GM03348 (cell line): ENCODE measurements at regions not wholly inside any gene's neighbourhood (a gene's known extent, or its start where the extent isn't known, plus 50 kb on each side); places are given as distances from the start of the nearest gene placed in this dataset.

Experiments
- DNase-seq: peaks from one replicate; pipeline ENCODE4 v3.0.0; 2012; ENCODE audit warnings: low spot score

DNA sequence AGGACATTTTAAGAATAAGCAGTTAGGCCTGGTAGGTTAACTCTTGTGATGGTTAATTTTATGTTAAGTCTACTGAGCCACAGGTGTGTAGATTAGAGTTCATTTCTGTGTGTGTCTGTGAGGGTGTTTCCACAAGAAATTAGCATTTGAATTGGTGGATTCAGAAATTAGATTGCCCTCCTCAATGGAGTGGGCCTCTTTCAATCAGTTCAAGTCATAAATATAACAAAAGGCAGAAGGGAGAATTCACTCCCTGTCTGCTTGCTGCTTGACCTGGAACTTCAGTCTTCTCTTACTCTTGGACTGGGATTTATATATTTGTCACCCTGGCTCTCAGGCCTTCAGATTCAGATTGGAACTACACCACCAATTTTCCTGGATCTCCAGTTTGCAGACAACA is 55.3 kb upstream of the POM121L12 start:
- no peak for DNase-seq

DNA sequence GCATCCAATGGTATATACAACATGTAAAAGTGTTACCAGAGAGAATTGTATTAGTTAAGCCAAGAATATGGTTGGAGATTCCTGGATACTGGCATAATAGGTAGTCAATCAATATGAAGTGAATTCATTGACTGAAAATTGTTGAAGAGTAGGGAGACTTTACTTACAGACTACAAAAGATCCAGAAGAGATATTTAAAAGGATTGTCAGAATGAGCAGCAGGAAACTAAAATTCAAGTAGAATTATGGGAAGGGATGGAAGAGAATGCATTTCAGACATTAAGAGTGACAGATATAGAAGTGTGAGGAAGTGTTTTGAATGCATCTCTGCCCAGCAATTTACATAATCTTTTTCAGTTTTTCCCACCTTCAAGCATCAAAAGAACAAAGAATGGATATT is 62.3 kb upstream of the POM121L12 start:
- no peak for DNase-seq

DNA sequence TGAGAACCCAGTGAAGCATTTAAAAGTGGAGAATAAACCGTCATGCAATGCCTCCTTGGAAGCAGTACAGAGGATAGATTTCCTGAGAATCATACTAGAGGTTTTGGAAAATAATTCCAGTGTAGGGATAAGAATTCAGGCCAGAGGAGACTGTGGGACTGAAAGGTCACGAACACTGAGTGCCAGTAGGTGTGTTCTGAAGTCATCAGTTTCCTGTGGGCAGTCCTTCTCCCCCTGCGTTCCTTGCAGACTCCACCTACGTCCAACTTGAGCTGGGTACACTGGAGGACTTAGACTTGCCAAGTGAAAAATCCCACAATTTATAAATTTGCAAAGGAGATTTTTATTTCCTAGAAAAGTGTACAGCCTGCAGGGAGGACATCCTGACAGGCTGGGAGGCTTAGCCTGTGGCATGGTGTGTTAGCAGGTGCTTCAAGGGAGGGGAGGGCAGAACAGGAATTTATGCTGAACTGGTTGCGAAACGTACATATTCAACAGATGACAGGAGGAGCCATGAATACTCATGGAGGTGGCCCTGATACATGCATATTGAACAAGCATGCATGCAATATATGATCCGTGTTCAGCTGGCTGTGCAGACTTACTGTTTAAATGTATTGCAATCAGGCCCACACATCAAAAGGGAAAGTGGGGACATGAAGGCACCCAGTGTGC is 72.9 kb upstream of the POM121L12 start:
- no peak for DNase-seq

DNA sequence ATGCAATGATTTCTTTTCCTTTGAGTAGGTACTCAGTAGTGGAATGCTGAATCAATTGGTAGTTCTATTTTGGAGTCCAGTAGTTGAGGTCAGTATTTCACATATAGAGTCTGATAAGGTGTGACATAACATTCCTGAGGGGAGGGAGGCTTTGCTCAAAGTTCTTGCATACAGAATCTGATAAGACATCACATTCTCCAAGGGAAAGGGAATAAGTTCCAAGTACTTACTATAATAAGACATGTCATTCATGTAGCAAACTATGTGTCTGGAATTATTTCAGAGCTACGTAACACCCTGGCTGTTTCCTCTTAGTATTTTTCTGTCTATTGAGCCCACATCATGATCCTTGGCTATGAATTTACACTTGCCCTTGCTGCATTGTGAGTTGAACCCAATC is 74.3 kb upstream of the POM121L12 start:
- DNase-seq: no peak

DNA sequence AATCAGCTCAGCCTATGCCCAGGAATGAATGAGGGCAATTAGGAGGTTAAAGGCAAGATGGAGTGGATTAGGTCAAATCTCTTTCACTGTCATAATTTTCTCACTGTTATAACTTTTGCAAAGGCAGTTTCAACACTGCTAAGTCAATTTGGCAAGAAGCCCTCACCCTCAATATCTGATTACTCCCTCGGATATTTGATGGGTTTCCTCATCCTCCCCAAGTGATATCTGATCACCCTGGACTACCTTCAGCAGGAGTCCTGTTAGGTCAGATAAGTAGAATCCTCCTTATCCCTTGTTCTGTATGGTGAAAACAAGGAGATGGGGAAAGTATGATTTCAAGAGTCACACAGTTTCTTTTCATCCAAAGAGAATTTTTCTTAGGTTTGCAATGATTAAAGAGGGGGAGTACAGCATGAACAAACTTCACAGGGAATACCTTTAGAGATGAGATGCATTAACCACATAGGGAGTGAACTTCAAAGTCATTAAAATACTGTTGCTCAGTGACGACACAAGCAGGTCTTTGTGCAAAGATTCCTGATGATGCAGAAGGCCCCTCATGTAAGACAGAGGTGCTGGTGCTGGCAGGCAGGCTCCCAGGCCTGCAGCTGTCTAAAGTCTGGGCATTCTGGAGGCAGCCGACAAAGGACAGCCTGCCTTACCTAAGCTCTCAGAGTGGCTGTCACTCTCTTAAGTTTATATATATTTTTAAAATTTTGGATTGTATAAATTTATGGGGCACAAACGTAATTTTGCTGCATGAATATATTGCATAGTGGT is 75.4 kb upstream of the POM121L12 start:
- no peak for DNase-seq

DNA sequence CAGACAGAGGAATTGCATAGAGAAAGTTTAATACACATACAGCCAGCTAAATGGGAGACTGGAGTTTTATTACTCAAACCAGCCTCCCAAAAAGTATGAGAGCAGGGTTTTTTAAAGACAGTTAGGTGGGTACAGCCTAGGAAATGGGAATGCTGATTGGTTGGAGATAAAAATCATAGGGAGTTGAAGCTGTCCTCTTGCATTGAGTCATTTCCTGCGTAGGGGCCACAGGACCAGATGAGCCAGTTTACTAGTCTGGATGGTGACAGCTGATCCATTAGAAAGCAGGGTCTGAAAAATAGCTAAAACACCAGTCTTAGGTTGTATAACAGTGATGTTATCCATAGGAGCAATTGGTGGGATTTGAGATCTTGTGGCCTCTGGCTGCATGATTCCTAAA is 76.1 kb upstream of the POM121L12 start:
- no peak for DNase-seq

DNA sequence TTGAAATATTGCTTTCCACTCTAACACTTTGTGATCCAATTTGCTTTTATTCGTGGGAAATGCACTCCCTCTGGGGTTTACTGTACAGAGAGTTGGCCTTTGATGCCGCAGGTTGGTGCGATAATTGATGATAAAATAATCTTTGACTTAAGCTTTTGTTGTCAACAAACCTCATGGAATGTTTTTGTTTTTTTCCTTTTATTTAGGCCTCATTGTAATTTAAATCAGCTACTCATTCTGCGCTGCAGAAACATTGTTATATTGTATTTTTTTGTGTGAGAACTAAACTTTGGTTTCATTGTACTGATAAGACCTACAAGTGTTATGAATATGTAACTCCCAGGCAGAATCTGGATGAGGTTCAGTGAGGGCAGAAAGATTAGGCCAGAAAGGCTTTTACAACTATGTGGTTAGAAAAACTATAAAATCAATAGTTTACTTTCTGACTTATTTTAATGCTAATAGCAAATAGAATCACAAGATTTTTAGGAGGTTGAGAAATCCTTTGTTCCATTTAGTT is 76.8 kb upstream of the POM121L12 start:
- DNase-seq: no peak

DNA sequence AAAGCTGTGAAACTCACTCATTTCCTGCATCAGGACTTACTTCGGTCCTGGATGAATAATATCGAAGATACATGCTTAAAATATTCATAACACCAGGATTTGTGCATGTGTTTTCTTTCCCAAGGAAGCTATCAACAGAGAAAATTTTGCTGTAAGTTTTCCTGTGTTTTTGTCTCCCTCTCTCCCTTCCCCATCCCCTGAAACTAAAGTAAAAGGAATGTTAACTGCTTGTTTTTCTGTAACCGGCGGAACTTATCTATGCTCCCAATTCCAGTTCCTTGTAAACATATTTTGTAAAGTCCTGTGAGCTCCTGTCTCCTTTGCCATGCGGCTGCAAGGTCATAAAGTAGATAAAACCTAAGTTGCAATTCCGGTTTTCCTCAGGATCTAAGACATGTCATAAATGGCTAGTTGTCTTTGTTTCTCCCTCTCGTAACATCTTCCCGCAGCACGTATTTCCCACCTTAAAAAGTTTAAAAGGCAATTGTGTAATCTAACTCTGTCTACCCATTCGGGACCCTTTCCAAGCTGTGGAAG is 79.0 kb upstream of the POM121L12 start:
- no peak for DNase-seq

DNA sequence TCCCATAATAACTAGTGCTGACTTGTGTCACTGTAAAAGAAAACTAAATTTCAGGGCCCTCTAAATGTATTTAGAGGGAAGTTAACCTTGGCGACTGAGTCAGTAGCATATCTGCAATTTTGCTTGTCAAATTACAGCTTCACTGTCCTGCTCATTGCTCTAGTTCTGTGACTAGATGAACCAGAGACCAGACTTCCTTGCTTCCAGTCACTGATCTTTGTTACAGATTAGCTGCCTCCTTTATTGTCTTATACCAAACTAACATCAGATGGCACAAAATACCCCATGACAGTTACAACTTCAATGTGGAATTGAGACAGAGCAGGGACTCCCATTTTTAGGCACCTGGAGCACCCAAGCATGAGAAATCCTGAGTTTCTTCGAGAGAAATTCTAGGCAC is 79.9 kb upstream of the POM121L12 start:
- DNase-seq: no peak

DNA sequence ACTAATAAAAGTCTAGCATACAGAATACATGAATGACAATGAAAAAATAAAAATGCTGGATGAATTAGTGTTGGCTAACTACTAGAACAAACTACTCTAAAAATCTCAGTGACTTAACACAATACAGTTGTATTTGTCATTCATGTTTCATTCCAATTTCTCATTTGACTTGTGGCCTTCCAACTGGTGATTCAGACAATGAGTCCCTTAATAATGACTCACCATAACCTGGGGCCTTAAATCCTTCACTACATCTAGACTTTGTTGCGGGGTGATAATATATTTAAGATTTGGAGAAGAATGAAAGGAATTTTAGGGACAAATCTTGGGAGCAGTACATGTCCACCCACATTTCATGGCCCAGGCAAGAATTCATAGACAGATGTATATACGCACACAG is 90.5 kb upstream of the POM121L12 start:
- DNase-seq: no peak

DNA sequence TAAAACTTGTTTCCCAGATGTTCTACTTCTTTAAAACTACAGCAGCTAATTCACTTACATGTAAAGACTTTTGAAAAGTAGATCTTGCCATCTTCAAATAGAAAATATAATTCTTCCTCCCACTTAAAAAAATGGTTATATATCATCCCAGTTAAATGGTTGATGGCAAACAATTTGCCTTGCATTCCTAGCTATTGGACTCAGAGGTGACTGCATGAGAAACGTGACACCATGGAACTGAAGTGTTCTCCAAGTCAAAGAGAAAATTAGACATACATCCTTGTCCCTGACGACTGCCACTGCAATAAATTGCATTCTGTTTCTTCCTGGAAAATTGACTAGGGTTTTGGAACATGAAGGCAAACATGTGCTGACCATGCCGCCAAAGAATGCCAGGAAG is 95.0 kb upstream of the POM121L12 start:
- DNase-seq: no peak

DNA sequence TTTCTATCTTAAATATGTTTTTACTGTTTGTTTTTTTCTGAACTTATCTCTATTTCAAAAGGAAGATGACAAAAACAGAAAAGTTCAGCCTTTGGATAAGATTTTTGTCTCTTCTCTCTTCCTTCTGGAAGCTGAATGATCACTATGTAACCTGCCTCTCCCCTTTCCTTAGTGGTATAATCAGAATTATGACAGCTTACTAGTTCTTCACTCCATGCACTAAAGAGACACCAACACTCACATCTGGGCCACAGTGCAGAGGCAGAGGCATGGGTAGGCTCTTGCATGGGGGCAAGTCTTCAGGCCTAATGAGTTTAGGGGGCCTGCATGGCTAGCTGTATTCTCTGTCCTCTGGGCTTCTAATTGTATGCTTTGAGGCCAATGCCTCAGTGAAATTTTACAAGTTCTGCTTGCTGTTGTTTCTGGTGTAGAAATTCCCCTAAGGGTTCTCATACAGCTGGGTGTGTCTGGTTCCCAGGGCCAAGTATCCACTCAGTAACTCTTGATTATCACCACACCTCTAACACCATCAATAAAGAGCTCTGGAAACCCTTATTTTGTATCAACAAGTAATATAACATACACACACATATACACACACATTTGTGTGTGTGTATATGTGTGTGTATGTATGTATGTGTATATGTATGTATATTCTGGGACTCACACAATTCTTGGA is 96.8 kb upstream of the POM121L12 start:
- no peak for DNase-seq

DNA sequence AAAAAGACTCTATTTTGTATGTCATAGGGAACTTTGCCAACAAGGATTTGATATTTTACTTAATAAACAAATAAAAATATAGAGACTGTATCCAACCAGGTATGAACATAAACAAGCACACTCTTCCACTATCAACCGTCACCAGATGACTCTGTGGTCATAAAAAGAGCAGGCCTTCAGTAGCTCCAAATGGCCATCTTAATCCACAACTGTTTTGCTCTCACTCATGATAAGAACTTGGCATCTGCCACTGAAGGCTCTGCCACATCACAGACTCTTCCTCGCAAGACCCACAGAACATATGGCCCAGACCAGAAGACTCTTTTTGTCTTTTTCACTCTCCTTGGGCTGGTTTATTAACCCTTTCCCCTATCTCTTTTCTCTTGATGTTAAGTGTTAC is 98.7 kb upstream of the POM121L12 start:
- DNase-seq: no peak

DNA sequence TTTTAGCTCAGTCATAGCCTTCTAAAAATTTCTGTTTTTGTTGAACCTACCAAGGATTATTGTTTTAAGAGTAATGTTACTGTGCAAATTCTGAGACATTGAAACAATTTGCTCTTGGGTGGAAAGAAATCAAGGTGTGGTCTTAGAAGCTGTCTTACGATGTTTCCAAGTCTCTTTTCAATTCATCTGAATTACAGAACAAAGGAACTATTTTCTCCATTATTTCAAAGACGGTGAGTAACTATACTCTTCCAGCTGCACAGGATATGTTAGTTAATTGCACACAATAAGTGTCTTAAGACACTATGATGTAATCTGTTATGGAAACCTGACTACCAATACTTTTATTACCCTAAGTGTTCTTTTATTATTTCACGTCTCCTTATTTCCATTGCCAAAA is 106.8 kb upstream of the POM121L12 start:
- DNase-seq: no peak

DNA sequence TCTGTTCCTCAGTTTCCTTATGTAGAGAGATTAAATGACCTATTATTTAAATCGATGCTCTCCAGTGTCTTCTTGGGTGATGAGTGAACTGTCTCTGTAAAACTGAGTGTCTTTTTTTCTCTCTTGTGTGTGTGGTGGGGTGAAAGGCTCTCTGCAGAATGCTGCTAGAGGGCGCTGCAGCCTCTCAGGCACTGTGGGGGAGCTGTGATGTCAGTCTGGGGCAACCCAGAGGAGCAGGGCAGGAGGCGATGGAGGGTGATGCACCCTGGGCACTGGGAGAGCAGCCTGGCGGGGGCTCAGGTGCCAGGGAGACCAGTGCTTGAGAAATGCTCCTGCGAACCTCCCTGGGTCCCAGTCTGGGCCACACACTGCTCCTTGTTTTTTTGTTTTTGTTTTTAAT is 110.1 kb upstream of the POM121L12 start:
- DNase-seq: no peak

DNA sequence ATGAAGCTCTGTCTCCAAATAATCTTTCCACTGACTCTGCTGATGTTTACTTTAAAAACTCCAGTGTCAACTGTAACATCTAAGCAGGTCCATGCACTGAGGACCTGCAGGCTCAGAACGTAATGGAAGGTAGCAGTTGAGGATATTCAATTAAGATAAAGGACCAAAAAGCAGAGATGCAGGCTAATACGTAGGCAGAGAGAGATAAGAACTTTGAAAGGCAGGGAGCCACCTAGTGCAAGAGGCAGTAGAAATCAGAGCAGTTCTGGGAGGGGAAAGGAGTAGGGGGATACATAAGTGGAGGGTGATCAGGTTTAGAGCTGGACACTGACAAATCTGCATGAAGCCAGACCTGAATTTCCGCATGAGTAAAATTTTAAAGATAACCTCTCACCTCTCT is 114.5 kb upstream of the POM121L12 start:
- no peak for DNase-seq

DNA sequence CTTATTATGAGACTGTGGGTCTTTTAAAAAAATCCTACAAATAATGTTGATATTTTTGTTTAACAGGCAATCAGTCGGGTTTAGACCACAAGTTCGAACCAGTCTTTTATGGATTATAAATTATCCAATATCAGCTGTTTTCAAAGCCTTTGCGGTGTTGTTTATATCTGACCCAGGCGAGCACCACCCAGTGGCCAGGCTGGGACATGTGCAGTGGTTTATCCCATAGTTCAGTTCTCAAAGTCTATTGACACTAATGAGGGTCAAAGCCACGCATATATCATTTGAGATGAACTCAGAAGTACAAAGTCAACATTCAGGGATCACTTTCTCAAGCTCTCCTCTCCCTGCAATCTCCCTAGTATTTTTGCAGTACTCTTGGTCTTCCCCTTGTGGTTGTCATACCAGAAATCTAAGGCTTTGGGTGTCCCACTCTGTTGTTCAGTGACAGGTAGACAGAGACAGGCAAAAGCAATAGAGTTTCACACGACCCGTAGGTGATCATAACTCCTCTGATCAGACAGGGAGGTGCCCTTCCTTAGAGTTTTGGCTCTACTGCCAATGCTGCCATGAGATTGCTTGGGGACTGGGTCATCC is 117.4 kb upstream of the POM121L12 start:
- DNase-seq: no peak

DNA sequence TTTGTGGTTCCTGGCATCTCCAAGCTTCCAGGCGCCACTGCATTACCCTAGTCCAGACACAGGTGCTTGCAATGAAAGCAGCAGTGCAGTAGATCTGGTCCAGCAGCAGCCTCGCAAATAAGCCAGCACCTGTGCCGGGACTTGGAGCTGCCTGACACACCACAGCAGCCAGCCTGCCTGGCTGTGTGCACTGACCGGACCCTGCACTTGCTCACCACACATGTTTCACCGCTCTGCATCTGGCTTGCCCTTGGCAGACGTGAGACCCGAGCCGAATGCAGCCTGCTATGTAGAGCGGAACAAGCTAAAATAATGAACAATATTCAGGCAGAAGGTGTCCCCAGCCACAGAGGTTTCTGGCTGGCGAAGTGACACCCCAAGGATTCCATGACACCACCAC is 123.6 kb upstream of the POM121L12 start:
- DNase-seq: no peak

DNA sequence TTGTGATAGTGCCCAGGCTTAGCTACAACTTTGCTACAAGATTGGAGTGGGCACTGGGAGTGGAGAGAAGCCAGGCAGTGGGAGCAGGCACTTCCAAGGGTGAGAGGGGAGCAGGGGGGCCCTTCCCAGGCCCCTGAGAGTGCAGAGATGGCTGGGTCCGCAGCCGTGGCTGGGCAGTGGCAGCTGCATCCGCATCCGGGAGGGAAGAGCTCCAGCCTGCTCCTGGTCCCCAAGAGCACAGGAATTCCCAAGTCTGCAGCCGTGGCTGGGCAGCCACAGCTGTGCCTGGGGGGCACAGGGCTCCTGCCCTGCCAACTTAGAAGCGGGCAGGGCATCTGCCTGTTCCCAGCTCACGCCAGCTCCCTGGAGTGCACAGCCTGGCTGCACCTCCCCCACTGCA is 124.1 kb upstream of the POM121L12 start:
- DNase-seq: no peak

DNA sequence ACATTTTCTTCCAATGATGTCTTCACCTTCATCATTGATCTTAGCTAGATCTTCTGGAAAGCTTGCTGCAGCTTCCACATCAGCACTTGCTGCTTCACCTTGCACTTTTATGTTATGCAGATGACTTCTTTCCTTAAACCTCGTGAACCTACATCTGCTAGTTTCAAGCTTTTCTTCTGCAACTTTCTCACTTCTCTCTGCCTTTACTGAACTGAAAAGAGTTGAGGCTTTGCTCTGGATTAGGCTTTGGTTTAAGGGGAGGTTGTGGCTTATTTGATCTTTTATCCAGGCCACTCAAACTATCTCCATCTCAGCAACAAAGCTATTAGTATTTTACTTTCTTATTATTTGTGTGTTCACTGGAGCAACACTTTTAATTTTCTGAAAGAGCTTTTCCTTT is 125.5 kb upstream of the POM121L12 start:
- DNase-seq: no peak

DNA sequence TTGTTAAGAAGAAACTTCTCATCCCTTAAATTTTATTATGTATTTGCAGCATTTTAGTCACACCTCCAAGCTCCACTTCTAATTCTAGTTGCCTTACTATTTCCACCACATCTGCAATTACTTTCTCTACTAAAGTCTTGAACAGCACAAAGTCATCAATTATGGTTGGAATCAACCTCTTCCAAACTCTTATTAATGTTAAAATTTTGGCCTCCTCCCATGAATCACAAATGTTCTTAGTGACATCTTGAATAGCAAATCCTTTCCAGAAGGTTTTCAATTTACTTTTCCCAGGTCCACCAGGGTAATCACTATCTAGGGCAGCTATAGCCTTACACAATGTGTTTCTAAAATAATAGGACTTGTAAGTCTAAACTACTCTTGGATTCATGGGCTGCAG is 126.3 kb upstream of the POM121L12 start:
- DNase-seq: no peak

DNA sequence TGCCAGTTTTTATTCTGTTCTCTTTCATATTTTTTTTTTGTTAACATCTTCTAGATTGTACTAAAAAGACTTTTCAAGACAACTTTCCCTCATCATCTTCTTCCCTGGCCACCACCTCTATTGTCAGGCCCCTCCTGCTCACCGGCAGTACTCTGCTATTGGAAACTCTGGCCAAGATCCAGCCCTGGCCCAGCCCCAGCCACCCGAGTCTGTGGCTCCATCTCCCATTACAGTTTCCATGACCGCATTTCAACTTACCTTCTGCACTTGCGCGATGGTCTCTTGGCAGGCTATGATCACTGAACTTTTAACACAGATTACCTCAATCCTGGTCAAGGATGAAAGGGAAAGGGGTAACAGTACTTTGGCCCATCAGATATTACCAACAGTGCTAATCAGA is 137.7 kb upstream of the POM121L12 start:
- DNase-seq: no peak

DNA sequence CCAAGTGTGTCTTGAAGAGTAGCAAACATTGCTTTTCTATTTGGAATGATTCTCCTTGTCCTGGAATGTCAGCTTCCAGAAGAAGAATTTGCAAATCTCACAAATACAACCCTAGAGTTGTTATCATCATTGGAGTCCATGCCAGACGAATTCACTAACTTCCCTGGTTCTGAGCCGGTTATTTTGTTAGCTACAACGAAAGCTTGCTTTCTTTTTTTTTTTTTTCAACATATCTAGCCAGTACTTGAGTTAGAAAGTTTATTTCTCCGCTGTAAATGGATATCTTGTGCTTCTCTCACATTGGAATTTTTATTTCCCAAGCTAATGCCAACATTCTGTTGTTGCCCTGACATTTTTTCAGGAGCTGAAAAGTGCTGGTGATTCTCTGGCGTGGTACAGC is 138.1 kb upstream of the POM121L12 start:
- no peak for DNase-seq
